ENCODE measurements at regions not wholly inside any gene's neighbourhood (a gene's known extent, or its start where the extent isn't known, plus 50 kb on each side); places are given as distances from the start of the nearest gene placed in this dataset.

- CTCF ChIA-PET: no interaction called here
- intact Hi-C loops (cut with micrococcal nuclease): no loop called here
- no peak for ATAC-seq (ENCODE audit: low read depth)
- Mint-ChIP-seq H3K9me3 (no peaks in the 10 kb centered on the region), H3K27ac (no peak overlapping the region), H3K27me3 (peaks cover 11% of the 10 kb centered on the region), H3K4me3 (no peak overlapping the region), H3K36me3 (ENCODE audit: low read depth) (no peaks in the 10 kb centered on the region), H3K4me1 (no peaks in the 10 kb centered on the region)
- no peak for TF ChIP-seq CTCF (IDR thresholded peaks at IDR 0.05)
- DNase-seq: no peak
- POLR2A ChIA-PET: interaction anchor here (0.6 kb wide), 1 partner anchor 18 kb away, joined by 9 read pairs; no protein-coding TSS in a partner anchor
Measured at GRCh38 chr4:82232891-82233290, 140.9 kb downstream of the HNRNPD start.

- DNase-seq (no peak), ATAC-seq (ENCODE audit: low read depth) (no peak)
- Mint-ChIP-seq H3K36me3 (ENCODE audit: low read depth) (no peaks in the 10 kb centered on the region), H3K4me3 (no peak overlapping the region), H3K4me1 (no peaks in the 10 kb centered on the region), H3K9me3 (no peaks in the 10 kb centered on the region), H3K27me3 (peaks cover 13% of the 10 kb centered on the region), H3K27ac (no peak overlapping the region)
- TF ChIP-seq CTCF (IDR thresholded peaks at IDR 0.05): no peak
- intact Hi-C loops (cut with micrococcal nuclease): no loop called here
- ChIA-PET CTCF (no interaction called here), POLR2A (no interaction called here)
Measured at GRCh38 chr4:82231806-82232205, 142.0 kb downstream of the HNRNPD start.

- H3K4me3 Mint-ChIP-seq: no peak overlapping the region
- H3K27ac Mint-ChIP-seq: no peak overlapping the region
- POLR2A ChIA-PET: no interaction called here
- peaks cover under 1% of the 10 kb centered on the region for H3K4me1 Mint-ChIP-seq
- peaks cover 13% of the 10 kb centered on the region for H3K27me3 Mint-ChIP-seq
- DNase-seq (no peak), ATAC-seq (ENCODE audit: low read depth) (no peak)
- CTCF ChIA-PET: no interaction called here
- intact Hi-C loops (cut with micrococcal nuclease): no loop called here
- no peaks in the 10 kb centered on the region for H3K36me3 Mint-ChIP-seq (ENCODE audit: low read depth)
- H3K9me3 Mint-ChIP-seq: no peaks in the 10 kb centered on the region
- no peak for TF ChIP-seq CTCF (IDR thresholded peaks at IDR 0.05)
Measured at GRCh38 chr4:82230306-82230705, 143.5 kb downstream of the HNRNPD start.

- no peak for ATAC-seq (ENCODE audit: low read depth)
- DNase-seq: no peak
- intact Hi-C loops (cut with micrococcal nuclease): no loop called here
- no peaks in the 10 kb centered on the region for H3K36me3 Mint-ChIP-seq (ENCODE audit: low read depth)
- no peak overlapping the region for H3K27ac Mint-ChIP-seq
- POLR2A ChIA-PET: no interaction called here
- H3K4me3 Mint-ChIP-seq: no peak overlapping the region
- H3K4me1 Mint-ChIP-seq: peaks cover 19% of the 10 kb centered on the region
- peaks cover 8% of the 10 kb centered on the region for H3K27me3 Mint-ChIP-seq
- CTCF ChIA-PET: no interaction called here
- peaks cover 3% of the 10 kb centered on the region for H3K9me3 Mint-ChIP-seq
- no peak for TF ChIP-seq CTCF (IDR thresholded peaks at IDR 0.05)
Measured at GRCh38 chr4:82225030-82225429, 148.8 kb downstream of the HNRNPD start.

- peaks cover 2% of the 10 kb centered on the region for H3K27me3 Mint-ChIP-seq
- H3K4me1 Mint-ChIP-seq: peaks cover 19% of the 10 kb centered on the region
- intact Hi-C loops (cut with micrococcal nuclease): loop anchor here (5.0 kb wide), 1 partner anchor 139 kb away; no protein-coding TSS in a partner anchor
- CTCF ChIA-PET: interaction anchor here (1.0 kb wide), 1 partner anchor 62 kb away, joined by 4 read pairs; no protein-coding TSS in a partner anchor
- peak; percentile 99 for ATAC-seq (ENCODE audit: low read depth)
- peak overlapping the region; percentile 31 for H3K27ac Mint-ChIP-seq
- H3K36me3 Mint-ChIP-seq (ENCODE audit: low read depth): no peaks in the 10 kb centered on the region
- peak overlapping the region; percentile 49 for H3K4me3 Mint-ChIP-seq
- DNase-seq: no peak
- POLR2A ChIA-PET: no interaction called here
- H3K9me3 Mint-ChIP-seq: peaks cover 3% of the 10 kb centered on the region
- TF ChIP-seq CTCF (IDR thresholded peaks at IDR 0.05): no peak
Measured at GRCh38 chr4:82223715-82224114, 150.1 kb downstream of the HNRNPD start.
